ENCODE measurements at regions not wholly inside any gene's neighbourhood (a gene's known extent, or its start where the extent isn't known, plus 50 kb on each side); places are given as distances from the start of the nearest gene placed in this dataset.

- no peak overlapping the region for H3K4me3 ChIP-seq (ENCODE audit: low read depth, low read length)
- TF ChIP-seq, protein P1, sequence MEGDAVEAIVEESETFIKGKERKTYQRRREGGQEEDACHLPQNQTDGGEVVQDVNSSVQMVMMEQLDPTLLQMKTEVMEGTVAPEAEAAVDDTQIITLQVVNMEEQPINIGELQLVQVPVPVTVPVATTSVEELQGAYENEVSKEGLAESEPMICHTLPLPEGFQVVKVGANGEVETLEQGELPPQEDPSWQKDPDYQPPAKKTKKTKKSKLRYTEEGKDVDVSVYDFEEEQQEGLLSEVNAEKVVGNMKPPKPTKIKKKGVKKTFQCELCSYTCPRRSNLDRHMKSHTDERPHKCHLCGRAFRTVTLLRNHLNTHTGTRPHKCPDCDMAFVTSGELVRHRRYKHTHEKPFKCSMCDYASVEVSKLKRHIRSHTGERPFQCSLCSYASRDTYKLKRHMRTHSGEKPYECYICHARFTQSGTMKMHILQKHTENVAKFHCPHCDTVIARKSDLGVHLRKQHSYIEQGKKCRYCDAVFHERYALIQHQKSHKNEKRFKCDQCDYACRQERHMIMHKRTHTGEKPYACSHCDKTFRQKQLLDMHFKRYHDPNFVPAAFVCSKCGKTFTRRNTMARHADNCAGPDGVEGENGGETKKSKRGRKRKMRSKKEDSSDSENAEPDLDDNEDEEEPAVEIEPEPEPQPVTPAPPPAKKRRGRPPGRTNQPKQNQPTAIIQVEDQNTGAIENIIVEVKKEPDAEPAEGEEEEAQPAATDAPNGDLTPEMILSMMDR (IDR thresholded peaks at IDR 0.05; ENCODE audit: insufficient read depth, low read length): no peak
- no peak for DNase-seq (ENCODE audit: low read depth)
These were observed 62.1 kb downstream of the CTAGE1 start for GRCh38 chr18:22355598-22355997.

GRCh38 chr18:22355069-22355468 is 62.6 kb downstream of the CTAGE1 start:
- no peak for DNase-seq (ENCODE audit: low read depth)
- H3K4me3 ChIP-seq (ENCODE audit: low read depth, low read length): no peak overlapping the region
- TF ChIP-seq, protein P1 (IDR thresholded peaks at IDR 0.05; ENCODE audit: insufficient read depth, low read length): no peak

GRCh38 chr18:22349966-22350365 is 67.7 kb downstream of the CTAGE1 start:
- H3K4me3 ChIP-seq (ENCODE audit: low read depth, low read length): peak overlapping the region; percentile 74
- peak; percentile 60 for DNase-seq (ENCODE audit: low read depth)
- TF ChIP-seq, protein P1 (IDR thresholded peaks at IDR 0.05; ENCODE audit: insufficient read depth, low read length): no peak

DNA sequence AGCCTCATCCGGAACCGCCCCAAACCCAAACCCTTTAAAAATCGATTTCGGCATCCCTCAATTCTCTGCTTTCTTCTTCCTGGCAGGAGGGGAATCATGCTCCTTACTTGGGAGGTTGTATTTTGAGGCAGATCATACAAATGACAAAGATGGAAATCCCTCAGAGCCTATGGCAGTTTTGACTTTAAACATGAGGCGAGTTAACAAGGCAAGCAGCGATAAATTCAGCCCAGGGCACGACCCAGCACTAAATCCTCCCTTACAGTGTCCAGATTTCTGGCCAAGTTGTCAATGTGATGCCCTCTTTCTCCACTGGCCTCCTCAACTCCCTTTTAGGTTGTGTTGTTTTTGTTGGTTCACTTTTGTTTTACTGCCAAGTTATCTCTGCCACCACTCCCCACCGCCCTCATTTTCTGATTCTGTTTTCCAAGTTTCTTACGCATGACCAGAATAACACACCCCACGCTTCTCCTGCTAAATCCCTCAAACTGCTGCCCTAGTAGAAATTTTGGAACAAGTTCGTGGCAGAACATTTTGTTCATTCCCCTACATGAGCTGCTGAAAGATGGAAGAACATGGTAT is 68.3 kb downstream of the CTAGE1 start:
- H3K4me3 ChIP-seq (ENCODE audit: low read depth, low read length): peak overlapping the region; percentile 74
- peak; percentile 91 for DNase-seq (ENCODE audit: low read depth)
- TF ChIP-seq, protein P1 (IDR thresholded peaks at IDR 0.05; ENCODE audit: insufficient read depth, low read length): no peak

DNA sequence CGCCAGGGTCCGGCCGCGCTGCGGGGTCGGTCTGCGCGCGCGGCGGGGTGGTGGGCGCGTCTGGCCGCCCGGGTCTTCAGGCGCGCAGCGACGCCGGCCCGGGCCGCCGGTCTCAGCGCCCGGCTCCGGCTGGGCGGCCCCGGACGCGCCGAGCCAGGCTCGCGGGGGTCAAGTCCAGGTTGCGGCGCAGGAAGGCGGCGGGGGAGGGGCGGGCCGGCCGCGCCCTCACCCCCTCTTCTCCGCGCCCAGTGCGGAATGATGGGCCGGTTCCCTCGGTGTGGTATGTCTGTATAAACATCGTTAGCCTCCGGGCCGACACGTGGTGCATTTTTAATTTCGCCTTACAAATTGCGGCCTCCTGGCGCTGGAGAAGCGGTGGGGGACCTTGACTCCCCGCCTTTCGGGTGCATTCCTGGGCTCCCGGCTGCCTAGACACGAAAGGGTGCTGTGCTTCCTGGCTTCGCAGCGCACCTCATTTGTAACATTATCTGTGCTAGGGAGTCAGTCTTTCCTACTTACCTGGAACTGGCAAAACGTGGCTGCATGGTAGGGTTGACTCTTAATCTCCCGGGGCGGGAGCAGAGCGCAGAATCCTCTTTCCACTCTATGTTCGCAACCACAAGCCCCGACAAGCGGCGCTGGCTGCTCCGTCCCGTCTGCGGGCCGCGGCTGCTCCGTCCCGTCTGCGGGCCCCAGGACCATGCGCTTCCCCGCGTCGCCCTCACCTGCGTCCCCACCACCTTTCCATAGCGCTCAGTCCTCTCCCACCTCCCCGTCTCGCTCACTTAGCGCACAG is 69.0 kb downstream of the CTAGE1 start:
- TF ChIP-seq, protein P1 (IDR thresholded peaks at IDR 0.05; ENCODE audit: insufficient read depth, low read length): no peak
- peak; percentile 89 for DNase-seq (ENCODE audit: low read depth)
- peak overlapping the region; percentile 74 for H3K4me3 ChIP-seq (ENCODE audit: low read depth, low read length)

- TF ChIP-seq, protein P1 (IDR thresholded peaks at IDR 0.05; ENCODE audit: insufficient read depth, low read length): no peak
- peak overlapping the region; percentile 74 for H3K4me3 ChIP-seq (ENCODE audit: low read depth, low read length)
- DNase-seq (ENCODE audit: low read depth): peak; percentile 63
These were observed 69.9 kb downstream of the CTAGE1 start for GRCh38 chr18:22347606-22348511.
